Prostate gland (tissue), 2 donors: ENCODE measurements at regions not wholly inside any gene's neighbourhood (a gene's known extent, or its start where the extent isn't known, plus 50 kb on each side); places are given as distances from the start of the nearest gene placed in this dataset.

ENCODE experiments used
- POLR2A ChIP-seq: fragments of 450-650 bp; IDR thresholded peaks from one replicate; pipeline ENCODE4 v1.6.1; 2016; ENCODE audit warnings: antibody characterized with exemption, mild to moderate bottlenecking
- TF ChIP-seq, protein P1 (sequence below), 4 experiments: fragments of 200-600 bp in 2 of 4; fragments of 450-650 bp in 2 of 4; sonication (generic) in 2 of 4; IDR thresholded peaks; 1 replicate in 3 of 4; 2 replicates in 1 of 4; pipeline ENCODE4 v1.5.1; 2016 to 2019; ENCODE audit warnings: antibody characterized with exemption in 4 of 4, mild to moderate bottlenecking in 2 of 4, moderate library complexity in 2 of 4

- TF ChIP-seq, protein P1, sequence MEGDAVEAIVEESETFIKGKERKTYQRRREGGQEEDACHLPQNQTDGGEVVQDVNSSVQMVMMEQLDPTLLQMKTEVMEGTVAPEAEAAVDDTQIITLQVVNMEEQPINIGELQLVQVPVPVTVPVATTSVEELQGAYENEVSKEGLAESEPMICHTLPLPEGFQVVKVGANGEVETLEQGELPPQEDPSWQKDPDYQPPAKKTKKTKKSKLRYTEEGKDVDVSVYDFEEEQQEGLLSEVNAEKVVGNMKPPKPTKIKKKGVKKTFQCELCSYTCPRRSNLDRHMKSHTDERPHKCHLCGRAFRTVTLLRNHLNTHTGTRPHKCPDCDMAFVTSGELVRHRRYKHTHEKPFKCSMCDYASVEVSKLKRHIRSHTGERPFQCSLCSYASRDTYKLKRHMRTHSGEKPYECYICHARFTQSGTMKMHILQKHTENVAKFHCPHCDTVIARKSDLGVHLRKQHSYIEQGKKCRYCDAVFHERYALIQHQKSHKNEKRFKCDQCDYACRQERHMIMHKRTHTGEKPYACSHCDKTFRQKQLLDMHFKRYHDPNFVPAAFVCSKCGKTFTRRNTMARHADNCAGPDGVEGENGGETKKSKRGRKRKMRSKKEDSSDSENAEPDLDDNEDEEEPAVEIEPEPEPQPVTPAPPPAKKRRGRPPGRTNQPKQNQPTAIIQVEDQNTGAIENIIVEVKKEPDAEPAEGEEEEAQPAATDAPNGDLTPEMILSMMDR (IDR thresholded peaks at IDR 0.05): no peak
- no peak for TF ChIP-seq POLR2A
These were observed 633.4 kb downstream of the CENPC start for GRCh38 chr4:66911880-66912279.
